B cell (primary cell): ENCODE measurements at regions not wholly inside any gene's neighbourhood (a gene's known extent, or its start where the extent isn't known, plus 50 kb on each side); places are given as distances from the start of the nearest gene placed in this dataset.

Experiments used
- ATAC-seq: fragments of 200-7000 bp; cut with Tn5 transposase; one replicate; pipeline ENCODE4 v1.10.0; 2021; ENCODE audit warnings: low read depth, mild to moderate bottlenecking, moderate number of reproducible peaks, moderate library complexity
- CTCF ChIA-PET: fragments of 350-600 bp; sonication (Branson Sonifier 250); formaldehyde crosslinking; loops from one replicate; lab custom pipeline; 2021; ENCODE audit warnings: antibody characterized with exemption, inconsistent platforms; lab: Charles Lee
- POLR2A ChIA-PET: fragments of 350-600 bp; sonication (Branson Sonifier 250); formaldehyde crosslinking; loops from one replicate; lab custom pipeline; 2021; ENCODE audit warnings: antibody characterized with exemption; lab: Charles Lee
- DNase-seq: peaks from one replicate; pipeline ENCODE4 v3.0.0; 2013
- H2AFZ ChIP-seq: 2 replicates; pipeline ENCODE4 v1.6.1; 2012; ENCODE audit warnings: mild to moderate bottlenecking, low read depth, low read length; ENCODE audit not compliant: insufficient read depth, poor library complexity, severe bottlenecking
- H3K27ac ChIP-seq, 2 donors: 1 replicate in 1 of 2; 2 replicates in 1 of 2; pipeline ENCODE4 v1.5.1; 2012 to 2013; ENCODE audit warnings: low read length in 2 of 2, mild to moderate bottlenecking in 2 of 2, moderate library complexity in 1 of 2
- H3K27me3 ChIP-seq, 4 experiments: fragments of 200-600 bp in 1 of 4; sonication (generic) in 1 of 4; replicated peaks in 1 of 4; 1 replicate in 2 of 4; 2 replicates in 2 of 4; pipeline versions ENCODE4 v1.6.1 to v1.7.0; 2013 to 2016; ENCODE audit warnings: low read length in 3 of 4, mild to moderate bottlenecking in 2 of 4, mixed read lengths in 1 of 4, moderate library complexity in 1 of 4; ENCODE audit not compliant: insufficient read depth in 4 of 4, control insufficient read depth in 3 of 4; ENCODE audit errors: control extremely low read depth in 1 of 4
- H3K36me3 ChIP-seq, 2 experiments: replicated peaks in 1 of 2; 1 replicate in 1 of 2; 2 replicates in 1 of 2; pipeline versions ENCODE4 v1.6.1 to v1.7.1; 2013; ENCODE audit warnings: low read length in 1 of 2; ENCODE audit not compliant: insufficient read depth in 2 of 2, control insufficient read depth in 1 of 2; ENCODE audit errors: control extremely low read depth in 1 of 2, extremely low read depth in 1 of 2
- H3K4me1 ChIP-seq, 2 donors: fragments of 200-600 bp in 1 of 2; sonication (generic) in 1 of 2; 1 replicate in 1 of 2; 2 replicates in 1 of 2; pipeline versions ENCODE4 v1.5.1 to v1.6.1; 2013 to 2017; ENCODE audit warnings: low read length in 2 of 2; ENCODE audit not compliant: control insufficient read depth in 2 of 2, insufficient read depth in 2 of 2
- H3K4me2 ChIP-seq: replicated peaks from 2 replicates; pipeline ENCODE3; 2012; ENCODE audit warnings: mild to moderate bottlenecking, low read depth, low read length; ENCODE audit not compliant: poor library complexity, severe bottlenecking
- H3K4me3 ChIP-seq, 5 experiments: fragments of 200-600 bp in 1 of 5; sonication (generic) in 1 of 5; 1 replicate in 3 of 5; 2 replicates in 2 of 5; pipeline versions ENCODE4 v1.5.1 to v1.7.0; 2011 to 2016; ENCODE audit warnings: low read length in 4 of 5, mild to moderate bottlenecking in 4 of 5, low read depth in 2 of 5, control low read depth in 1 of 5, moderate library complexity in 1 of 5; ENCODE audit not compliant: insufficient read depth in 1 of 5; ENCODE audit errors: control extremely low read depth in 1 of 5, extremely low read depth in 1 of 5
- H3K79me2 ChIP-seq: fragments of 200-600 bp; sonication (generic); one replicate; pipeline ENCODE4 v1.6.0; 2016; ENCODE audit warnings: low read length; ENCODE audit not compliant: control insufficient read depth, insufficient read depth
- H3K9ac ChIP-seq: fragments of 200-600 bp; sonication (generic); 2 replicates; pipeline ENCODE4 v1.6.1; 2017; ENCODE audit warnings: mild to moderate bottlenecking, low read length, moderate library complexity
- H3K9me3 ChIP-seq, 3 donors: one replicate each; pipeline versions ENCODE4 v1.6.1 to v1.7.1; 2013; ENCODE audit warnings: low read length in 2 of 3; ENCODE audit not compliant: control insufficient read depth in 2 of 3, insufficient read depth in 1 of 3; ENCODE audit errors: control extremely low read depth in 1 of 3
- H4K20me1 ChIP-seq: 2 replicates; pipeline ENCODE4 v1.6.0; 2012; ENCODE audit warnings: mild to moderate bottlenecking, low read length; ENCODE audit not compliant: insufficient read depth, control insufficient read depth, poor library complexity, severe bottlenecking
- H3K27ac Mint-ChIP-seq: one replicate; pipeline ENCODE4 v1.8.0; 2021; ENCODE audit warnings: mixed read lengths
- H3K27me3 Mint-ChIP-seq: one replicate; pipeline ENCODE4 v1.8.0; 2021; ENCODE audit warnings: mixed read lengths
- H3K4me1 Mint-ChIP-seq: one replicate; pipeline ENCODE4 v1.8.0; 2021; ENCODE audit warnings: mixed read lengths
- H3K4me3 Mint-ChIP-seq: one replicate; pipeline ENCODE4 v1.8.0; 2021; ENCODE audit warnings: mixed read lengths
- H3K9me3 Mint-ChIP-seq: one replicate; pipeline ENCODE4 v1.8.0; 2022; ENCODE audit warnings: mixed read lengths; ENCODE audit not compliant: insufficient read depth
- EZH2 ChIP-seq: IDR thresholded peaks from 2 replicates; pipeline ENCODE4 v1.6.1; 2012; ENCODE audit warnings: borderline replicate concordance, low read depth, mild to moderate bottlenecking, moderate library complexity, low read length; ENCODE audit not compliant: insufficient read depth, poor library complexity, severe bottlenecking
- whole genome bisulfite sequencing: methylation state at CpG from one replicate; pipeline ENCODE4 v1.1.5; 2013; ENCODE audit warnings: missing lambda C conversion rate; ENCODE audit not compliant: insufficient coverage; 5-methylcytosine and 5-hydroxymethylcytosine counted together
- intact Hi-C: fragments of 100-400 bp; cut with micrococcal nuclease; formaldehyde crosslinking; loops from one replicate; pipeline ENCODE4 v1.10.0; 2022
- TF ChIP-seq, protein P1 (sequence below): fragments of 200-600 bp; IDR thresholded peaks from one replicate; pipeline ENCODE4 v1.8.0; 2022; ENCODE audit warnings: antibody characterized with exemption, mild to moderate bottlenecking

DNA sequence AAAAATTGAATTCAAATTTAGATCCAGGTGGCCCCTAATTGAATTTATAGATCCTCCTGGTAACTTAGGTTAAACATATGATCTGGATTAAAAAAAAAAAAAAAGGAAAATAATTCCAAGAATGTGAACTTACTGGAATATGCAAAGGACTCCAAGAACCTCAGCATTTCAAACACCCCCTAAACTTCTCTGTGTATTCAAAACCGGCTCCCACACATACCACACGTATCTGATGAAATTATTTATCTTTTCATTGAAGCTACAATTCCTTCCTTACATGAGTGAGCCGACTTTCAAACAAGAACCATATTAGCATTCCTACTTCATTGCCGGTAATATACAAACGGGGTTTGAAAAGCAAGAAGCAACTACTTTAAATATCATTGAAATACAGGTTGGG is 61.4 kb upstream of the FMN2 start:
- no peaks in the 10 kb centered on the region for H3K79me2 ChIP-seq
- no peak overlapping the region for H3K4me2 ChIP-seq
- Mint-ChIP-seq H3K27ac (no peak overlapping the region), H3K27me3 (no peaks in the 10 kb centered on the region), H3K4me1 (no peaks in the 10 kb centered on the region), H3K4me3 (no peak overlapping the region), H3K9me3 (no peaks in the 10 kb centered on the region)
- no peaks in the 10 kb centered on the region for H3K27me3 ChIP-seq
- DNase-seq = no peak
- H3K9ac ChIP-seq = no peak overlapping the region
- no peaks in the 10 kb centered on the region for H3K36me3 ChIP-seq
- TF ChIP-seq, protein P1, sequence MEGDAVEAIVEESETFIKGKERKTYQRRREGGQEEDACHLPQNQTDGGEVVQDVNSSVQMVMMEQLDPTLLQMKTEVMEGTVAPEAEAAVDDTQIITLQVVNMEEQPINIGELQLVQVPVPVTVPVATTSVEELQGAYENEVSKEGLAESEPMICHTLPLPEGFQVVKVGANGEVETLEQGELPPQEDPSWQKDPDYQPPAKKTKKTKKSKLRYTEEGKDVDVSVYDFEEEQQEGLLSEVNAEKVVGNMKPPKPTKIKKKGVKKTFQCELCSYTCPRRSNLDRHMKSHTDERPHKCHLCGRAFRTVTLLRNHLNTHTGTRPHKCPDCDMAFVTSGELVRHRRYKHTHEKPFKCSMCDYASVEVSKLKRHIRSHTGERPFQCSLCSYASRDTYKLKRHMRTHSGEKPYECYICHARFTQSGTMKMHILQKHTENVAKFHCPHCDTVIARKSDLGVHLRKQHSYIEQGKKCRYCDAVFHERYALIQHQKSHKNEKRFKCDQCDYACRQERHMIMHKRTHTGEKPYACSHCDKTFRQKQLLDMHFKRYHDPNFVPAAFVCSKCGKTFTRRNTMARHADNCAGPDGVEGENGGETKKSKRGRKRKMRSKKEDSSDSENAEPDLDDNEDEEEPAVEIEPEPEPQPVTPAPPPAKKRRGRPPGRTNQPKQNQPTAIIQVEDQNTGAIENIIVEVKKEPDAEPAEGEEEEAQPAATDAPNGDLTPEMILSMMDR = no peak
- no peak for TF ChIP-seq EZH2
- no peak overlapping the region for H3K27ac ChIP-seq
- no peaks in the 10 kb centered on the region for H3K4me1 ChIP-seq
- no peaks in the 10 kb centered on the region for H3K9me3 ChIP-seq
- no peak for ATAC-seq
- no peaks in the 10 kb centered on the region for H4K20me1 ChIP-seq
- ChIA-PET POLR2A (no interaction called here), CTCF (no interaction called here)
- H3K4me3 ChIP-seq = no peak overlapping the region
- WGBS = 92% methylated on average over 5 of the region's 5 CpGs
- H2AFZ ChIP-seq = no peak overlapping the region
- intact Hi-C loops = no loop called here

DNA sequence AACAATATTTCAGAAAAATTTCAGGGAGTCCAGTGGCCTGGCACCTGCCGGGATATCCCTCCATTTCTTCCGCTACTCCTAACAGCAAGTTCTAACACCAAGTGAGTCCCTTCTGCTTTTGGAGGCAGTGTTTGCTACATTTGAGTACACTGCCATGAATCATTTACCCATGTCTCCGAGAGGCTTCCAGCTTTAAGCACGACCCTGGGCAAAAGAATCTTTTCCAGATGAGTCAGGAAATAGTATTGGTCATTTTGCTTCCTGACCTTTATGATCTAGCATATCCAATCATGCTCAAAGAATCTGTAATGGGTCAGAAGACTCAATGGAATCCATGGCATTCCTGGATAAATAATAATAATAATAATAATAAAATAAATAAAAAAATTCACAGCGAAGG is 60.7 kb upstream of the FMN2 start:
- Histone ChIP-seq H3K79me2 (no peaks in the 10 kb centered on the region), H3K9ac (no peak overlapping the region), H3K27me3 (no peaks in the 10 kb centered on the region), H3K4me3 (no peak overlapping the region), H3K4me1 (no peaks in the 10 kb centered on the region), H2AFZ (no peak overlapping the region), H3K27ac (no peak overlapping the region), H4K20me1 (no peaks in the 10 kb centered on the region), H3K4me2 (no peak overlapping the region), H3K36me3 (no peaks in the 10 kb centered on the region), H3K9me3 (no peaks in the 10 kb centered on the region)
- ChIA-PET CTCF (no interaction called here), POLR2A (no interaction called here)
- intact Hi-C loops = no loop called here
- Mint-ChIP-seq H3K4me1 (no peaks in the 10 kb centered on the region), H3K4me3 (no peak overlapping the region), H3K27me3 (no peaks in the 10 kb centered on the region), H3K9me3 (no peaks in the 10 kb centered on the region), H3K27ac (no peak overlapping the region)
- 91% methylated on average over 2 of the region's 5 CpGs for WGBS
- ATAC-seq (no peak), DNase-seq (no peak)
- no peak for TF ChIP-seq EZH2
- TF ChIP-seq, protein P1 = no peak
